Gastrocnemius medialis (tissue), 4 donors: ENCODE measurements at regions not wholly inside any gene's neighbourhood (a gene's known extent, or its start where the extent isn't known, plus 50 kb on each side); places are given as distances from the start of the nearest gene placed in this dataset.

Source experiments
- CTCF ChIP-seq, 5 experiments: fragments of 450-650 bp in 3 of 5; fragments of 200-600 bp in 2 of 5; sonication (generic) in 2 of 5; IDR thresholded peaks in 4 of 5; conservative IDR thresholded peaks in 1 of 5; 1 replicate in 4 of 5; 2 replicates in 1 of 5; pipeline ENCODE4 v1.5.1; 2016 to 2019; ENCODE audit warnings: antibody characterized with exemption in 5 of 5, mild to moderate bottlenecking in 3 of 5, moderate library complexity in 3 of 5
- POLR2A ChIP-seq, 2 donors: fragments of 450-650 bp; IDR thresholded peaks; one replicate each; pipeline ENCODE4 v1.6.1; 2017; ENCODE audit warnings: antibody characterized with exemption in 2 of 2, mild to moderate bottlenecking in 2 of 2, moderate library complexity in 2 of 2

GRCh38 chr4:25502115-25502514 is 125.1 kb downstream of the ANAPC4 start:
- TF ChIP-seq CTCF (IDR thresholded peaks at IDR 0.05 in 4 of 5, conservative IDR thresholded peaks at IDR 0.05 in 1 of 5) (no peak), POLR2A (IDR thresholded peaks at IDR 0.05) (no peak)
